Kidney epithelial cell (primary cell): ENCODE measurements at regions not wholly inside any gene's neighbourhood (a gene's known extent, or its start where the extent isn't known, plus 50 kb on each side); places are given as distances from the start of the nearest gene placed in this dataset.

Source experiments
- DNase-seq: peaks from one replicate; pipeline ENCODE4 v3.0.0-alpha.2; 2010; ENCODE audit warnings: low read depth
- H3K27me3 ChIP-seq: 2 replicates; pipeline ENCODE4 v1.6.0; 2011; ENCODE audit warnings: low read length; ENCODE audit not compliant: control insufficient read depth, insufficient read depth
- H3K36me3 ChIP-seq: 2 replicates; pipeline ENCODE4 v1.5.1; 2011; ENCODE audit warnings: low read length; ENCODE audit not compliant: control insufficient read depth, insufficient read depth
- H3K4me3 ChIP-seq: 2 replicates; pipeline ENCODE4 v1.5.1; 2011; ENCODE audit warnings: low read depth, mild to moderate bottlenecking, control low read depth, low read length
- CTCF ChIP-seq: IDR thresholded peaks from 2 replicates; pipeline ENCODE4 v1.5.1; 2011; ENCODE audit warnings: mild to moderate bottlenecking, moderate library complexity, low read length, control low read depth, inconsistent platforms; ENCODE audit not compliant: insufficient read depth, poor library complexity, severe bottlenecking

- no peak for DNase-seq
Measured at GRCh38 chr4:36785973-36786372, 458.6 kb upstream of the NWD2 start.

GRCh38 chr4:36786519-36786918, 458.0 kb upstream of the NWD2 start:
- Histone ChIP-seq H3K4me3 (no peak overlapping the region), H3K27me3 (no peaks in the 10 kb centered on the region), H3K36me3 (no peaks in the 10 kb centered on the region)
- no peak for TF ChIP-seq CTCF
- DNase-seq: no peak

More at GRCh38 chr4:36785973-36786372, 458.6 kb upstream of the NWD2 start:
- TF ChIP-seq CTCF: no peak
- Histone ChIP-seq H3K36me3 (no peaks in the 10 kb centered on the region), H3K27me3 (no peaks in the 10 kb centered on the region), H3K4me3 (no peak overlapping the region)

DNA sequence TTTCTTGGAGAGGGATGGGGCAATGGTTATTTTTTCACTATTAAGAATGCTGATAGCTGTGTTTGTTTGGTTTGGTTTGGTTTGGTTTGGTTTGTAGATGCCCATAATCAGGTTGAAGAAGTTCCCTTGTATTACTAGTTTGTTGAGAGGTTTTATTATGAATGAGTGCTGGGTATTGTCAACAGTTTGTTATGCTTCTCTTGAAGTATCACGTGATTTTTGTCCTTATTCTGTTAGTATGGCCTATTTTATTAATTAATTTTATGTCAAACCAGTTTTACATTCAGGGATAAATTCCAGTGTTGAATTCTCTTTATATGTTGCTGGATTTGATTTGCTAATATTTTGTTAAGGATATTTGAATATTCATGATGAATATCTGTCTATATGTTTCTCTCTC, 449.8 kb upstream of the NWD2 start:
- TF ChIP-seq CTCF: no peak
- Histone ChIP-seq H3K27me3 (no peaks in the 10 kb centered on the region), H3K36me3 (no peaks in the 10 kb centered on the region), H3K4me3 (no peak overlapping the region)
- no peak for DNase-seq

DNA sequence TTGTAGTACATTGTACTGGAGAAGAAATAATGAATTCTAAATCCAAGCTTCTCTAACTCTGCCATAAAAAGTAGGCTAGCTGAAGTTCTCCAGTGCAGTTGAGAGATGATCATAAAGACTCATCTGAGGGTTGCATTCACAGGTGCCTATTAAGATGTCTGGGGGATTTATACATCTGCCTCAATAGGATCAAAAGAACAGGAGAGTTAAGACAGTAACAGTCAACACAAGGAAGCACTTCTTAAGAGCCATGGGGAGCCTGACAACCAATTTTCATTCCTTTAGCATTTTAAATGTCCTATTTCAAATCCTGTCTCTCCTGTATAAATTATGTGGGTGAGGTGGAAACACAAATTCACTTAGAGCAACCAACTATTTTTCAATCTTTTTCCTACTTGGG, 432.4 kb upstream of the NWD2 start:
- TF ChIP-seq CTCF: no peak
- no peak for DNase-seq
- Histone ChIP-seq H3K27me3 (no peaks in the 10 kb centered on the region), H3K4me3 (no peak overlapping the region), H3K36me3 (no peaks in the 10 kb centered on the region)

DNA sequence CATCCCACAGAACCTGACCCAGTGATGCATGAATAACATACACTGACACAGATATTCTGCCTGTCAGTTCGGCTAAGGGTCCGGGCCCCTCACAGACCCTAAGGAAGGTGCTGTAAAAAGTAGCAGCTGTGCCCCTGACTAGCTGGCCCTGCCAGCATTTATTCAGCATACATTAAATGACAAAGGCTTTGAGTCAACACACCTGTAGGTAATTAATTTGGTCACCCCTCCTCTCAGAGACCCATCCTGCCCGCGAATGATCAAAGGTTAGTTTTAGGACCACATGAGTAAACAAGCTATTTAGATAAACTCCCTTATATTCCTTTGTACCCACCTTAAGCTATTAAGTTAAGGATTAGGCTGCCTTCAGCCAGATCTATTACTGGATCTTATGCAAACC, 429.0 kb upstream of the NWD2 start:
- Histone ChIP-seq H3K4me3 (no peak overlapping the region), H3K27me3 (no peaks in the 10 kb centered on the region), H3K36me3 (no peaks in the 10 kb centered on the region)
- DNase-seq: no peak
- TF ChIP-seq CTCF: no peak

- no peak overlapping the region for H3K4me3 ChIP-seq
- H3K36me3 ChIP-seq: no peaks in the 10 kb centered on the region
- DNase-seq: no peak
- no peaks in the 10 kb centered on the region for H3K27me3 ChIP-seq
- TF ChIP-seq CTCF: no peak
Measured at GRCh38 chr4:36823199-36823967, 421.2 kb upstream of the NWD2 start.
